ENCODE measurements at regions not wholly inside any gene's neighbourhood (a gene's known extent, or its start where the extent isn't known, plus 50 kb on each side); places are given as distances from the start of the nearest gene placed in this dataset.

- TF ChIP-seq CTCF (IDR thresholded peaks at IDR 0.05; ENCODE audit: poor library complexity, severe bottlenecking) (no peak), POLR2AphosphoS5 (IDR thresholded peaks at IDR 0.05) (no peak), MXI1 (conservative IDR thresholded peaks at IDR 0.05; ENCODE audit: poor library complexity, severe bottlenecking) (no peak)
Observed at GRCh38 chr4:58871509-58871908, 1761.3 kb upstream of the IGFBP7 start.
